Gastrocnemius medialis (tissue), 4 donors: ENCODE measurements at regions not wholly inside any gene's neighbourhood (a gene's known extent, or its start where the extent isn't known, plus 50 kb on each side); places are given as distances from the start of the nearest gene placed in this dataset.

Experiments
- ATAC-seq, 2 donors: fragments of 150-250 bp; one replicate each; pipeline ENCODE4 v1.9.1; 2016
- DNase-seq, 2 donors: peaks; one replicate each; pipeline ENCODE4 v3.0.0-alpha.2; 2019
- H3K27ac ChIP-seq, 4 donors: fragments of 200-600 bp; sonication (generic); 1 replicate in 1 of 4; 2 replicates in 3 of 4; pipeline ENCODE4 v1.5.1; 2016 to 2018; ENCODE audit warnings: mild to moderate bottlenecking in 2 of 4, moderate library complexity in 1 of 4
- H3K27me3 ChIP-seq, 3 donors: fragments of 200-600 bp; sonication (generic) in 2 of 3; 1 replicate in 1 of 3; 2 replicates in 2 of 3; pipeline versions ENCODE4 v1.5.1 to v1.6.0; 2016 to 2019; ENCODE audit warnings: mild to moderate bottlenecking in 1 of 3, moderate library complexity in 1 of 3
- H3K36me3 ChIP-seq, 2 donors: fragments of 200-600 bp; sonication (generic) in 1 of 2; one replicate each; pipeline ENCODE4 v1.5.1; 2017 to 2018
- H3K4me1 ChIP-seq, 2 donors: fragments of 200-600 bp; sonication (generic) in 1 of 2; one replicate each; pipeline ENCODE4 v1.5.1; 2016 to 2017; ENCODE audit warnings: mild to moderate bottlenecking in 2 of 2
- H3K4me3 ChIP-seq, 4 donors: fragments of 200-600 bp; sonication (generic) in 3 of 4; 1 replicate in 1 of 4; 2 replicates in 3 of 4; pipeline ENCODE4 v1.5.1; 2016 to 2019; ENCODE audit warnings: mild to moderate bottlenecking in 2 of 4
- H3K9me3 ChIP-seq, 3 donors: fragments of 200-600 bp; sonication (generic) in 2 of 3; 1 replicate in 1 of 3; 2 replicates in 2 of 3; pipeline ENCODE4 v1.5.1; 2016 to 2019
- CTCF ChIP-seq, 5 experiments: fragments of 450-650 bp in 3 of 5; fragments of 200-600 bp in 2 of 5; sonication (generic) in 2 of 5; IDR thresholded peaks in 4 of 5; conservative IDR thresholded peaks in 1 of 5; 1 replicate in 4 of 5; 2 replicates in 1 of 5; pipeline ENCODE4 v1.5.1; 2016 to 2019; ENCODE audit warnings: antibody characterized with exemption in 5 of 5, mild to moderate bottlenecking in 3 of 5, moderate library complexity in 3 of 5
- POLR2A ChIP-seq, 2 donors: fragments of 450-650 bp; IDR thresholded peaks; one replicate each; pipeline ENCODE4 v1.6.1; 2017; ENCODE audit warnings: antibody characterized with exemption in 2 of 2, mild to moderate bottlenecking in 2 of 2, moderate library complexity in 2 of 2
- in situ Hi-C, 4 donors: fragments of 200-750 bp; cut with MboI; loops; one replicate each; pipeline versions ENCODE4 v1.15.0 to v1.8.0; 2017; ENCODE audit warnings: low sequenced_read_pairs in 4 of 4
- intact Hi-C: fragments of 100-400 bp; cut with DNase I; formaldehyde crosslinking; loops from one replicate; pipeline ENCODE4 v1.15.1; 2023; ENCODE audit warnings: low total_unique reads

GRCh38 chr17:79541056-79541850 lies 69.6 kb downstream of the RBFOX3 start:
- ATAC-seq (no peak), DNase-seq (no peak)
- Histone ChIP-seq H3K27ac (no peak overlapping the region), H3K4me3 (no peak overlapping the region), H3K36me3 (no peaks in the 10 kb centered on the region), H3K9me3 (no peaks in the 10 kb centered on the region), H3K4me1 (no peaks in the 10 kb centered on the region), H3K27me3 (peaks cover 10 to 23% (median 11%) of the 10 kb centered on the region in 3 donors)
- intact Hi-C loops (no loop called here), in situ Hi-C loops (no loop called here)
- no peak for TF ChIP-seq POLR2A (IDR thresholded peaks at IDR 0.05)
- no peak for TF ChIP-seq CTCF (IDR thresholded peaks at IDR 0.05 in 4 of 5, conservative IDR thresholded peaks at IDR 0.05 in 1 of 5)

GRCh38 chr17:79539944-79540705 lies 70.7 kb downstream of the RBFOX3 start:
- Histone ChIP-seq H3K27ac (no peak overlapping the region), H3K27me3 (peaks cover 10 to 21% (median 14%) of the 10 kb centered on the region in 3 donors), H3K9me3 (no peaks in the 10 kb centered on the region), H3K4me1 (no peaks in the 10 kb centered on the region), H3K36me3 (no peaks in the 10 kb centered on the region), H3K4me3 (no peak overlapping the region)
- ATAC-seq (no peak), DNase-seq (no peak)
- intact Hi-C loops: no loop called here
- no peak for TF ChIP-seq POLR2A (IDR thresholded peaks at IDR 0.05)
- no peak for TF ChIP-seq CTCF (IDR thresholded peaks at IDR 0.05 in 4 of 5, conservative IDR thresholded peaks at IDR 0.05 in 1 of 5)
- in situ Hi-C loops: no loop called here

- no peak overlapping the region for H3K4me3 ChIP-seq
- H3K9me3 ChIP-seq: no peaks in the 10 kb centered on the region
- H3K27me3 ChIP-seq: peaks cover 9 to 34% (median 17%) of the 10 kb centered on the region in 3 donors
- no peaks in the 10 kb centered on the region for H3K4me1 ChIP-seq
- H3K36me3 ChIP-seq: no peaks in the 10 kb centered on the region
- no peak for TF ChIP-seq CTCF (IDR thresholded peaks at IDR 0.05 in 4 of 5, conservative IDR thresholded peaks at IDR 0.05 in 1 of 5)
- TF ChIP-seq POLR2A (IDR thresholded peaks at IDR 0.05): no peak
- H3K27ac ChIP-seq: no peak overlapping the region
- in situ Hi-C loops (no loop called here), intact Hi-C loops (no loop called here)
- ATAC-seq: no peak
- DNase-seq: no peak
Measured at GRCh38 chr17:79538291-79538690, 72.6 kb downstream of the RBFOX3 start.

- Histone ChIP-seq H3K27ac (no peak overlapping the region), H3K4me3 (no peak overlapping the region), H3K27me3 (peaks cover 6 to 35% (median 21%) of the 10 kb centered on the region in 3 donors), H3K4me1 (no peaks in the 10 kb centered on the region), H3K36me3 (no peaks in the 10 kb centered on the region), H3K9me3 (no peaks in the 10 kb centered on the region)
- DNase-seq (no peak), ATAC-seq (no peak)
- no peak for TF ChIP-seq CTCF (IDR thresholded peaks at IDR 0.05 in 4 of 5, conservative IDR thresholded peaks at IDR 0.05 in 1 of 5)
- TF ChIP-seq POLR2A (IDR thresholded peaks at IDR 0.05): no peak
- in situ Hi-C loops: no loop called here
- intact Hi-C loops: no loop called here
Measured at GRCh38 chr17:79537686-79538085, 73.2 kb downstream of the RBFOX3 start.
